T-helper 1 cell treated with Interleukin-12 subunit alpha and Interleukin-12 subunit beta and Interleukin-4 antibody, amounts not matched to agents 30 ng/mL and 1 ng/mL, for 36 hours (primary cell): ENCODE measurements at regions not wholly inside any gene's neighbourhood (a gene's known extent, or its start where the extent isn't known, plus 50 kb on each side); places are given as distances from the start of the nearest gene placed in this dataset.

Experiments used
- intact Hi-C: fragments of 100-400 bp; cut with micrococcal nuclease; formaldehyde crosslinking; loops from one replicate; pipeline ENCODE4 v1.15.1; 2024

GRCh38 chr13:82439159-82439904 lies 1442.9 kb downstream of the SLITRK1 start:
- intact Hi-C loops = no loop called here

DNA sequence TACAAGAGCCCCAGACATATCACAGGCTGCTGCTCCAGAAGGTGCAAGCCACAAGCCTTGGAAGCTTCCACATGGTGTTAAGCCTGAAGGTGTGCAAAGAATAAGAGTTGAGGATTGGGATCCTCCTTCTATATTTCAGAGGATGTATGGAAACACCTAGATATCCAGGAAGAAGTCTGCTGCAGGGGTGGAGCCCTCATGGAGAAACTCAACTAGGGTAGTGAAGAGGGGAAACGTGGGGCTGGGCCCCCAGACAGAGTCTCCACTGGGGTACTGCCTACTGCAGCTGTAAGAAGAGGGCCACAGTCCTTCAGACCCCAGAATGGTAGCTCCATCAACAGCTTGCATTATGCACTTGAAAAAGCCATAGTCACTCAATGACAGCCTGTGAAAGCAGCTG lies 1444.0 kb downstream of the SLITRK1 start:
- intact Hi-C loops = no loop called here

- intact Hi-C loops = no loop called here
Measured at GRCh38 chr13:82436099-82436585, 1446.1 kb downstream of the SLITRK1 start.

DNA sequence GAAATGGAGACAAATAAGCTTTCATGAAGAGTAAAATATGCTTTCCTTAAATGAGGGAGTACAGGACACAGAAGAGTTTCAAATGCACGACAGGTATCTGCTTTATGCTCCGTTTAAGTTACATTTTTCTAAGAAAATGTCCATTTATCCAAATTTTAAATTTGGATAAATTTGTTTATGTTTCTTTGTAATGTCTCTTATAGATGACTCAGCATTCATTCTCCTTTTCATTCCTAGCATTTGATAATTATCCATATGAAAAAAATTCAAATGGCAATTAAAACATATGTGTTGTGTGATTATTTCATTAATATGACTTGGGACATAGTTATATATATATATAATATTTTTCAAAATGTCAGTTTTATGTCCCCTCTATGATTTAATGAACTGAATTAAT lies 1449.3 kb downstream of the SLITRK1 start:
- intact Hi-C loops = no loop called here

DNA sequence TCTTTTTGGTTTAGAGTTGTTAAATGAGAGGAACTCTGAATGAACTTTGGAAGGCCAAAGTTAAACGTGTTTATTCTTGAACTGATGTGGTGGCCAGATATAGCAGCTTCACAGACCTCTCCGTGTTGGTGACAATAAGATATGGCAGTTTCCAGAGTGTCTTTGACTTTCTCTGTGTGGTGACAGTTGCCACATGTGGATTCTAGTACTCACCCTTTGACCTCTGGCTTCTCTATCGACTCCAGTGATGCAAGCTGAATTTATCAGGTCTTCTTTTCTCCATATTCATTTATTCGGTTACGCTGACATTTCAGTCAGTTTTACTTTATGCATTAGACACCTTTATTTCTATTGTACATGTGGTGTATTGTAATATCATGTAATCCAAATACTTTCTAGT lies 1469.5 kb downstream of the SLITRK1 start:
- intact Hi-C loops = no loop called here

DNA sequence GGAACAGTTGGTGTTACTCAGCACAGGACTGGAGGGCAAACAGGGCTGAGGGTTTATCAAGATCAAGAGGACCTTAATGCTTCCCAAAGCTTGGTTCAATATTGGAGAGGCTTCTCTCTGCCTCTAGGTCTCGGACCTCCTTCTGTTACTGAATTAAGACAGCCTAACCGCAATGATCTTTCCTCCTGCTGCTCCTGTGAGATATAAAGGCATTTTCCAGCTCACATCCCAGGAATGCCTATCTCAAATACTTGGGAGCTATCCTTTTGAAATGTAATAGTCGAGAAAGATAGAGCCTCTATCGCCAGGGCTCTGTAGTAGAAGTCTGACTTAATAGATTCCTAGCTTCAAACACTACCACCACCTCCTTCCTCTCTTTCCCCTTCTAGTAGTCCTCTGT lies 1475.0 kb downstream of the SLITRK1 start:
- intact Hi-C loops = no loop called here

GRCh38 chr13:82374719-82375118 lies 1507.6 kb downstream of the SLITRK1 start:
- intact Hi-C loops = no loop called here

DNA sequence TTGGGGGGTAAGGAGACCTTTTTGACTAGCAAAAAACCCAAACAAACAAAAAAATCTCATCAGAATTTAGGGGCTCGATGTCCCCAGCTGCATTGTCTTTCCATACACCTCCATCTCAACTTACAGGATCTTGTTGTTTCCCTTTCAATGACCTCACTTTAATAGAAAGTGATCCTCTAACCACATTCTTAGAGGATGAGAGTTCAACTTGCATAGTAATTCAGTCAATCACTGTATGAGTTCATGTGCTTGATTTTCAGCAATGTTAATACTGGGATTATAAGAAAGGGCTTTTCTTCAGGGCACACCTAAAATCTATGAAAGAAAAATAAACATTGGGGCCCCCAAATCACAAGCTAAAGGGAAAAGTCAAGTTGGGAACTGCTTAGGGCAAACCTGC lies 1512.0 kb downstream of the SLITRK1 start:
- intact Hi-C loops = no loop called here

GRCh38 chr13:82364525-82364924 lies 1517.7 kb downstream of the SLITRK1 start:
- intact Hi-C loops = no loop called here

DNA sequence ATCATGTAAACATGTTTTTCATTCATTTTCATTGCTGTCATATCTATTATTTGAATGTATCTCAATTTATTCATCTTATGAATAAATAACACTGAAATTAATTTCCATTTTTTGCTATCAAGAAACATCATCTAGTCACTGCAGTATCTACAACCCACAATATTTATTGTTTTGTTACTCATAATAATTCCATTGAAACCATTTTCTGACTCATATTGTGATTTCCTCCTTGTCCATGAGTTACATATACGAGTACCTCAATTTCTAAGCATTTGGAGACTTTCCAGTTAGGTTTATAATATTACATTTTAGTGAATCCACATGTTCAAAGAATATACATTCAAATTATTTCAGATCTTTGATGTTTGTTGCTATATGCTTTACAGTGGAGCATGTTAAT lies 1524.0 kb downstream of the SLITRK1 start:
- intact Hi-C loops = no loop called here

GRCh38 chr13:82356667-82357410 lies 1525.4 kb downstream of the SLITRK1 start:
- intact Hi-C loops = no loop called here

GRCh38 chr13:82344867-82345266 lies 1537.4 kb downstream of the SLITRK1 start:
- intact Hi-C loops = no loop called here

GRCh38 chr13:82341116-82341515 lies 1541.2 kb downstream of the SLITRK1 start:
- intact Hi-C loops = no loop called here

DNA sequence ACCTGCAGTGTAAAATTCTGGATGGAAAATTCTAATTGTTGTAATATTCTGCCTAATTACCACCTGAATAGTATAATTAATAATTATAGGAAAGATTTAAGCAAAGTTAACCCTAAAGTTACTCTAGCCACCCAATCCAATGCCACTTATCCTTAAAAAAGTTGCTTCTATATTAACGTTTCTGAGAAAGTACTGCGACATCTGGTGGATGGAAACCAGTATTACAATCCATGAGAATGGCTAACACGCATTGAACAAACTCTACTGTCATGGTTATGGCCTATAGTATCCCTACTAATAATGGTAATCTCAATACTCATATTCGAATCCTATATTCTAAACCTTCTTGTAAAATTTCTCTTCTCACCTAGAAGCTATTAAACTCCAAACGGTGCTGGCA lies 1551.8 kb downstream of the SLITRK1 start:
- intact Hi-C loops = loop anchor here (2.0 kb wide), 1 partner anchor 1160 kb away; no protein-coding TSS in a partner anchor

- intact Hi-C loops = no loop called here
Measured at GRCh38 chr13:82323101-82323500, 1559.2 kb downstream of the SLITRK1 start.

GRCh38 chr13:82305588-82305987 lies 1576.7 kb downstream of the SLITRK1 start:
- intact Hi-C loops = no loop called here

GRCh38 chr13:82298106-82298505 lies 1584.2 kb downstream of the SLITRK1 start:
- intact Hi-C loops = no loop called here

DNA sequence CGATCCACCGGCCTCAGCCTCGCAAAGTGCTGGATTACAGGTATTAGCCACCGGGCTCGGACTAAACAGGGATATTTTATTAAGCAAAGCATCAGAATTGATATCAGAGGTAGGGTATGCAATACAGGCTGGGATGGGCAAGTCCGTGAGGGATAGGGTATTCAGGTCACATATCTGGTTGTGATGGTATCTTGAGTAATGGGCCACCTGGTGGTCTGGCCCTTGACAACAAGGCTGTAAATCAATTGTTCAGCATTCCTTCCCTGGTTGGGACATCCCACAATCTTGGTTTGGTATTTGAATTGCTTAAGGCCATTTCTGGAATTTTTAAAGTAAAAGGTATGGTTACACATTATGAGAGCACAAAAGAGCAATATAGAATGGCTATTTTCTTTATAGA lies 1588.0 kb downstream of the SLITRK1 start:
- intact Hi-C loops = no loop called here

GRCh38 chr13:82292334-82292733 lies 1589.9 kb downstream of the SLITRK1 start:
- intact Hi-C loops = no loop called here

DNA sequence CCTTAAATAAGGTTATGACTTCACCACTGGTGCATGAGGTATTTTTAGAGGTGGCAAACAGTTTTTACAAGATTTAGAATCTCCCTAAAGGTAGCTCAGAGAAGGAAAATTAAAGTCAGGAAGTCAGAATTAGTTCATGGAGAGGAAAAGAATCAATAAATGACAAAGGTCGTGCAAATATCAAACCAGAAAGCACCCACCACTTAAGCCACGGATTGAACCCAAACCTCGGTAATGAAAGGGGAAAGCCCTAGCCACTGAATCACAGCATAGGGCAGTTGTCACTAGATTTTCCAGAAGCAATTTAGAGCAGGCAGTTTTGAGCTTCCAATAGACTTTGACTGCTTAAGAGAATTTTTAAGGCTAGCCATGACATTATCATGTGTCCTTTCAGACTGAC lies 1590.4 kb downstream of the SLITRK1 start:
- intact Hi-C loops = no loop called here

GRCh38 chr13:82275644-82276043 lies 1606.6 kb downstream of the SLITRK1 start:
- intact Hi-C loops = no loop called here

- intact Hi-C loops = no loop called here
Measured at GRCh38 chr13:82259284-82259683, 1623.0 kb downstream of the SLITRK1 start.
